GM12872 (cell line): ENCODE measurements at regions not wholly inside any gene's neighbourhood (a gene's known extent, or its start where the extent isn't known, plus 50 kb on each side); places are given as distances from the start of the nearest gene placed in this dataset.

Source experiments
- CTCF ChIP-seq: IDR thresholded peaks from 3 replicates; pipeline ENCODE4 v1.5.1; 2011; ENCODE audit warnings: low read depth, mild to moderate bottlenecking, low read length, moderate library complexity; ENCODE audit not compliant: insufficient read depth

DNA sequence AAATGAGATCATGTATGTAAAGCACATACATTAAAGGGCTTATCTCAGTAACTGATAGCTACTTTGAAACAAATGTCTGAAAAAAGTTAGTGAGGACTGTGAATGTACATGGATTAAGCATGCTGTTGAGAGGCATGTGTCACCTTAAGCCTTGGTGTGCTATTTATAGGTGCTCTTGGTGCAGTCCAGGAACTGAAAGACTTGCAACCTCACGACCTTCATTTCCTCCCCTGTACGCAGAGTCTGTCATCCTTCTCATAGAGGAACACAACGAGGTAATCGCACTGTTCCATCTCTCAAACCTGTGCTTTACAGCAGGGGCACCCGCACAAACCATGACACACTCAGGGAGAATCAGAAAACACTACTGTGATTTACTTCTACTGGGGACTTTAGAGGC lies 65.6 kb downstream of the UFM1 start:
- TF ChIP-seq CTCF, result no peak

- TF ChIP-seq CTCF, result no peak
Measured at GRCh38 chr13:38417241-38417640, 67.6 kb downstream of the UFM1 start.

GRCh38 chr13:38417727-38418126 lies 68.1 kb downstream of the UFM1 start:
- TF ChIP-seq CTCF, result peak; percentile 41; the same call in 1 of the 3 replicates

DNA sequence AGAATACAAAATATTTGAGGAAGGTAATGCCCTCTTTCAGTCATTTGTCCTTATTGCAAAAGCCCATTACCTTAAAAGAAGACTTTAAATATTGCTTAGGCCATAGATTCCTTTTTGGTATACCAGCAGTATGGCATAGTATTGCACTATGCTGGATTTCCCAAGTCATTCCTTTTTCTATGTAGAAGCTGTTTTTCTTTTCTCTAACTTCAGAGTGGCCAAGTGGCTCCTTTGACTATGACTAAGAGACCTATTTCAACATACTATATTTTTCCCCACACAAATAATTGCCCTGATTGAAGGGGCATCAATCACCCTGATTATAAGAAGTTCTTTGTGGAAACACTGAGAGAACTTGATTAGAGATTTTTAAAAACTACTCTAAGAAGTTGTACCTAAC lies 68.6 kb downstream of the UFM1 start:
- no peak for TF ChIP-seq CTCF

GRCh38 chr13:38419312-38419873 lies 69.7 kb downstream of the UFM1 start:
- no peak for TF ChIP-seq CTCF

DNA sequence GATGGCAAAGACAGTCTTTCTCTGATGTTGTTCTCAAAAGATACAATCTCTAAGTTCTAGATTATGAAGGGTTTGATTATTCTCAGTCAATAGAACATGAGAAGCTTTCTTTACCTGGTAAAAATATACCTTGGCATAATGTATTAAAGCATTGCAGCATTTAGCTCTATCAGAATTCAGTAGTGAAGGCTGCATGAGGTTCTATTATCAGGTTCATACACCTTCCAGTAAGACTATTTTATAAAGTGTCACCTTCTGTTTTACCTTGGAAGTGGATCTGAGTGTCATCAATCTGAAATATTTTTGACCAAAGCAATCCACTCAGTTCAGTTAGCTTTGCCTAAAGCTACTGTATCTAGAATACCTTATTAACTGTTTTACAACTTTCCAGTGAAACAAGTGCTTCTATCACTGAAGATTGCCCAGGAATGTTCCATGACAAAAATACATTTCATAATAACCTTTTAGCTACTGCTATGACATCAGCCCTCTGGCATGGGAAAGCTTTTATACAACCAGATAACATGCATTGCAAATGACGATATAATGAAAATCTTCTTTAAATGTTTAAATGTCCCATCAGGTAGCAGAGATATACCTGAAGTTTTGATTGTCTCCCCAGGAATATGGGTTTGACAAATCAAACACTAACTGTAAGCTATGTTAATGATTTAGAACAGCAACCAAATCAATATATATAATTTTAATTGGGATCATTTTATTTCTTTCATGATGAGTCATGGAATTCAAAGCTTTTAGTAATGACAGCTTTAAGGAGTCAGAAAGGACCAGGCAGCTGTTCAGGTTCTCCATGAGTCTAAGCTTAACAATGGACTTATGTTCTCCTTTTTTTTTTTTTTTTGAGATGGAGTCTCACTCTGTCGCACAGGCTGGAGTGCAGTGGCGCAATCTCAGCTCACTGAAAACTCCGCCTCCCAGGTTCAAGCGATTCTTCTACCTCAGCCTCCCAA lies 72.2 kb downstream of the UFM1 start:
- TF ChIP-seq CTCF, result no peak

DNA sequence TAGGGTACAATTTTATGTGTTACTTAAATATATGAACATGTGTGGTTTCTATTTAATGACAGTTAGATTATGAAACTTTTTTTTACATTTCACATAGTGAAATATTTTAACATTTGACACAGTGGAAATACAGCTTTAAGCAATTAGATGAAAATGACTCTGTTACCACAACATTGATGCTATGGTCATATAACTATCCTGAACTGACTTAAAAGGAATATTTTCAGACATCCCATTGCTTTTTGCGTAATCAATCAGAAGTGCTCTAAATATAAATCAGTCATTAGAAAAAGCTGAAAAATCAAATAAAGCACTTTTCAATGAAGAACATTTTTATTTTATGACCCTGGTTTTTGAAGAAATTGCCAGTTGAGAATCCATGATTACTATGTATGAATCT lies 80.3 kb downstream of the UFM1 start:
- TF ChIP-seq CTCF, result no peak
